Endothelial cell of umbilical vein (primary cell): ENCODE measurements at regions not wholly inside any gene's neighbourhood (a gene's known extent, or its start where the extent isn't known, plus 50 kb on each side); places are given as distances from the start of the nearest gene placed in this dataset.
"Not testable (repeated sequence)": the region's sequence is repeated elsewhere in the genome, so short reads cannot be mapped to it uniquely, and the experiment has no call there.

Experiments
- BruUV-seq: library from RNA; stranded (reverse); fragments of 400-500 nt; replicated peaks from 2 replicates; lab custom pipeline; 2021; lab: Mats Ljungman, UMichigan
- CTCF ChIA-PET: fragments of 300-600, 350-600 bp; sonication (Branson Sonifier 250); formaldehyde crosslinking; loops from one replicate; lab custom pipeline; 2021; ENCODE audit warnings: antibody characterized with exemption, inconsistent platforms; lab: Charles Lee
- POLR2A ChIA-PET: fragments of 300-600, 350-600 bp; sonication (Branson Sonifier 250); formaldehyde crosslinking; loops from one replicate; lab custom pipeline; 2021; ENCODE audit warnings: antibody characterized with exemption, inconsistent platforms; lab: Charles Lee
- DNase-seq: peaks from one replicate; pipeline ENCODE4 v3.0.0-alpha.2; 2011; ENCODE audit warnings: low read depth, low spot score
- FAIRE-seq: peaks from 2 replicates; lab custom pipeline; 2011; peaks lifted over from hg19 to GRCh38; lab: Jason Lieb, UNC
- H2AFZ ChIP-seq: 2 replicates; pipeline ENCODE4 v1.6.0; 2012; ENCODE audit warnings: low read depth, low read length, control low read depth, inconsistent platforms
- H3K27ac ChIP-seq: 2 replicates; pipeline ENCODE4 v1.5.1; 2011; ENCODE audit warnings: low read depth, mild to moderate bottlenecking, control low read depth, low read length, moderate library complexity; ENCODE audit not compliant: insufficient read depth
- H3K27me3 ChIP-seq, 2 experiments: 2 replicates each; pipeline versions ENCODE4 v1.6.0 to v1.6.1; 2011; ENCODE audit warnings: low read length in 2 of 2, mixed read lengths in 1 of 2; ENCODE audit not compliant: control insufficient read depth in 2 of 2, insufficient read depth in 2 of 2
- H3K36me3 ChIP-seq, 2 experiments: 2 replicates in 1 of 2; 3 replicates in 1 of 2; pipeline ENCODE4 v1.5.1; 2011; ENCODE audit warnings: low read length in 2 of 2, mild to moderate bottlenecking in 1 of 2, moderate library complexity in 1 of 2; ENCODE audit not compliant: control insufficient read depth in 2 of 2, insufficient read depth in 2 of 2; ENCODE audit errors: extremely low read depth in 1 of 2
- H3K4me1 ChIP-seq: 3 replicates; pipeline ENCODE4 v1.5.1; 2011; ENCODE audit warnings: mild to moderate bottlenecking, low read length; ENCODE audit not compliant: control insufficient read depth, insufficient read depth; ENCODE audit errors: extremely low read depth
- H3K4me2 ChIP-seq: 2 replicates; pipeline ENCODE4 v1.6.1; 2011; ENCODE audit warnings: low read length, control low read depth, mixed read lengths; ENCODE audit not compliant: insufficient read depth
- H3K4me3 ChIP-seq, 3 experiments: fragments of 200-600 bp in 1 of 3; sonication (generic), shearing (Covaris generic) in 1 of 3; replicated peaks in 1 of 3; 2 replicates each; pipeline ENCODE4 v1.5.1; 2011 to 2016; ENCODE audit warnings: control low read depth in 3 of 3, low read length in 3 of 3, mild to moderate bottlenecking in 2 of 3, inconsistent platforms in 1 of 3, low read depth in 1 of 3, moderate library complexity in 1 of 3; ENCODE audit not compliant: insufficient read depth in 1 of 3
- H3K79me2 ChIP-seq: 2 replicates; pipeline ENCODE4 v1.6.0; 2012; ENCODE audit warnings: low read length, inconsistent platforms; ENCODE audit not compliant: control insufficient read depth, insufficient read depth
- H3K9ac ChIP-seq: replicated peaks from 2 replicates; pipeline ENCODE3; 2011; ENCODE audit warnings: low read length, control low read depth; ENCODE audit not compliant: insufficient read depth; ENCODE audit errors: extremely low read depth
- H3K9me1 ChIP-seq: replicated peaks from 3 replicates; pipeline ENCODE4 v1.6.0; 2011; ENCODE audit warnings: mild to moderate bottlenecking, low read length; ENCODE audit not compliant: control insufficient read depth, insufficient read depth; ENCODE audit errors: extremely low read depth
- H3K9me3 ChIP-seq: replicated peaks from 2 replicates; pipeline ENCODE4 v1.5.1; 2012; ENCODE audit warnings: low read length, inconsistent platforms; ENCODE audit not compliant: control insufficient read depth, insufficient read depth
- H4K20me1 ChIP-seq: replicated peaks from 2 replicates; pipeline ENCODE3; 2011; ENCODE audit warnings: mild to moderate bottlenecking, low read length; ENCODE audit not compliant: control insufficient read depth, insufficient read depth; ENCODE audit errors: extremely low read depth
- CTCF ChIP-seq, 2 donors: IDR thresholded peaks; 1 replicate in 1 of 2; 2 replicates in 1 of 2; pipeline ENCODE4 v1.5.1; 2011; ENCODE audit warnings: low read length in 2 of 2, mild to moderate bottlenecking in 2 of 2, moderate library complexity in 2 of 2, control low read depth in 1 of 2, inconsistent platforms in 1 of 2, low read depth in 1 of 2; ENCODE audit not compliant: insufficient read depth in 1 of 2; ENCODE audit errors: extremely low read depth in 1 of 2
- EZH2 ChIP-seq: IDR thresholded peaks from 2 replicates; pipeline ENCODE4 v1.6.1; 2012; ENCODE audit warnings: borderline replicate concordance, low read depth, mild to moderate bottlenecking, moderate library complexity, low read length, inconsistent platforms; ENCODE audit not compliant: severe bottlenecking
- FOS ChIP-seq: IDR thresholded peaks from 2 replicates; pipeline ENCODE4 v1.6.1; 2011; ENCODE audit warnings: mild to moderate bottlenecking, low read length, moderate library complexity, borderline replicate concordance; ENCODE audit not compliant: insufficient read depth
- GATA2 ChIP-seq: IDR thresholded peaks from 2 replicates; pipeline ENCODE4 v1.7.0; 2011; ENCODE audit warnings: low read depth, mild to moderate bottlenecking, moderate library complexity, mixed read lengths, low read length; ENCODE audit not compliant: insufficient read length, insufficient read depth
- JUN ChIP-seq: IDR thresholded peaks from 2 replicates; pipeline ENCODE4 v1.6.1; 2011; ENCODE audit warnings: borderline replicate concordance, low read depth; ENCODE audit not compliant: insufficient read length, insufficient read depth
- MAX ChIP-seq: IDR thresholded peaks from 2 replicates; pipeline ENCODE4 v1.6.1; 2011; ENCODE audit not compliant: insufficient read depth, insufficient read length
- MYC ChIP-seq: IDR thresholded peaks from one replicate; pipeline ENCODE4 v1.6.1; 2011; ENCODE audit warnings: mild to moderate bottlenecking, low read depth, low read length
- POLR2A ChIP-seq: IDR thresholded peaks from 2 replicates; pipeline ENCODE4 v1.6.1; 2012; ENCODE audit warnings: low read depth, mild to moderate bottlenecking, control low read depth, low read length
- POLR2AphosphoS5 ChIP-seq: IDR thresholded peaks from 2 replicates; pipeline ENCODE4 v1.6.1; 2012; ENCODE audit warnings: low read depth, mild to moderate bottlenecking, control low read depth, low read length, moderate library complexity; ENCODE audit not compliant: insufficient read depth
- dilution Hi-C: fragments of 300-500 bp; cut with MboI; formaldehyde crosslinking; loops from one replicate; pipeline ENCODE4 v1.15.0; 2019; ENCODE audit warnings: low sequenced_read_pairs; ENCODE audit not compliant: extremely low pct_ligation_motif_present
- intact Hi-C: fragments of 100-400 bp; cut with micrococcal nuclease; formaldehyde crosslinking; loops from one replicate; pipeline ENCODE4 v1.10.0; 2022

GRCh38 chr10:113499806-113500205 is 53.0 kb upstream of the HABP2 start:
- Histone ChIP-seq H3K27ac (no peak overlapping the region), H3K36me3 (no peaks in the 10 kb centered on the region), H3K4me1 (no peaks in the 10 kb centered on the region), H3K4me3 (no peak overlapping the region), H3K4me2 (no peak overlapping the region), H2AFZ (no peak overlapping the region), H4K20me1 (no peaks in the 10 kb centered on the region), H3K27me3 (no peaks in the 10 kb centered on the region), H3K9me3 (no peaks in the 10 kb centered on the region), H3K79me2 (no peaks in the 10 kb centered on the region), H3K9ac (no peak overlapping the region), H3K9me1 (no peaks in the 10 kb centered on the region)
- TF ChIP-seq EZH2 (no peak), CTCF (IDR thresholded peaks at IDR 0.05; ENCODE audit: extremely low read depth in 1 of 2, insufficient read depth in 1 of 2, low read depth in 1 of 2, low read length in 2 of 2) (no peak), FOS (no peak), JUN (no peak), POLR2AphosphoS5 (no peak), GATA2 (no peak), MAX (no peak), MYC (no peak), POLR2A (no peak)
- BruUV-seq, result no TSS peak
- dilution Hi-C loops, result no loop called here
- FAIRE-seq (no peak), DNase-seq (no peak)
- CTCF ChIA-PET, result interaction anchor here (1.2 kb wide), 1 partner anchor 10 kb away, joined by 3 read pairs; no protein-coding TSS in a partner anchor
- intact Hi-C loops, result no loop called here
- POLR2A ChIA-PET, result no interaction called here

GRCh38 chr10:113501031-113501430 is 51.8 kb upstream of the HABP2 start:
- H3K27me3 ChIP-seq, H3K79me2 ChIP-seq, H3K4me2 ChIP-seq, H4K20me1 ChIP-seq, DNase-seq, intact Hi-C loops, H3K36me3 ChIP-seq, POLR2A ChIA-PET, H3K4me1 ChIP-seq, H2AFZ ChIP-seq, H3K27ac ChIP-seq, H3K4me3 ChIP-seq, H3K9ac ChIP-seq, FAIRE-seq, H3K9me1 ChIP-seq, H3K9me3 ChIP-seq, dilution Hi-C loops, BruUV-seq: not testable (repeated sequence)
- CTCF ChIA-PET, result interaction anchor here (1.2 kb wide), 1 partner anchor 9 kb away, joined by 3 read pairs; no protein-coding TSS in a partner anchor
